Activated CD4-positive, alpha-beta T cell treated with anti-CD3 and anti-CD28 coated beads, Interleukin-2, amount 10 ng/mL, durations not matched to agents 7 days and 5 days (primary cell): ENCODE measurements at regions not wholly inside any gene's neighbourhood (a gene's known extent, or its start where the extent isn't known, plus 50 kb on each side); places are given as distances from the start of the nearest gene placed in this dataset.

ENCODE experiments used
- CTCF ChIA-PET: fragments of 350-600 bp; sonication (Branson Sonifier 250); formaldehyde crosslinking; loops from one replicate; lab custom pipeline; 2021; ENCODE audit warnings: antibody characterized with exemption; lab: Charles Lee
- POLR2A ChIA-PET: fragments of 350-600 bp; sonication (Branson Sonifier 250); formaldehyde crosslinking; loops from one replicate; lab custom pipeline; 2021; ENCODE audit warnings: antibody characterized with exemption; lab: Charles Lee
- DNase-seq: peaks from one replicate; pipeline ENCODE4 v3.0.0-alpha.2; 2020
- H3K27ac Mint-ChIP-seq: one replicate; pipeline ENCODE4 v1.8.0; 2021; ENCODE audit warnings: mild to moderate bottlenecking, moderate library complexity, mixed read lengths
- H3K27me3 Mint-ChIP-seq: one replicate; pipeline ENCODE4 v1.8.0; 2021; ENCODE audit warnings: mixed read lengths
- H3K36me3 Mint-ChIP-seq: one replicate; pipeline ENCODE4 v1.8.0; 2021; ENCODE audit warnings: low read depth, mixed read lengths
- H3K4me1 Mint-ChIP-seq: one replicate; pipeline ENCODE4 v1.8.0; 2021; ENCODE audit warnings: mixed read lengths
- H3K4me3 Mint-ChIP-seq: one replicate; pipeline ENCODE4 v1.8.0; 2021; ENCODE audit warnings: mild to moderate bottlenecking, moderate library complexity, mixed read lengths
- H3K9me3 Mint-ChIP-seq: one replicate; pipeline ENCODE4 v1.8.0; 2021; ENCODE audit warnings: mixed read lengths

DNA sequence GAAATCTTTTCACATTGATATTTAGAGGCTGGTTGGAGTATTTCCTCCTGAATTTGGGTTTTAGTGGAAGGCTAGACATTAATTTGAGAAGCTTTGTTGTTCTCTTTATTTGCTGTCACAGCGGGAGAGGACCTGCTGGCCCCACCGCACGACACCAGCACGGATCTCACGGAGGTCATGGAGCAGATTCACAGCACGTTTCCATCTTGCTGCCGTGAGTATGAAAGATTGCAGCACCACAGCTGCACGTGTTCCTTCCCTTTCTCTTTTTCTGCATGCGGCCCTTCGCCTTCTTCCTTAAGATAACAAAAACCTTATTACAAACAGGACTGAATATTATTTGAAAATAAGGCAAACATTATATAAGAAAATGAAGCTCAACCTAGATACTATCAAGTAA lies 555.5 kb downstream of the UTRN start:
- H3K27me3 Mint-ChIP-seq: no peaks in the 10 kb centered on the region
- no peak overlapping the region for H3K27ac Mint-ChIP-seq
- ChIA-PET CTCF (interaction anchor here (1.1 kb wide), 1 partner anchor 19 kb away, joined by 5 read pairs; no protein-coding TSS in a partner anchor), POLR2A (no interaction called here)
- no peak for DNase-seq
- H3K36me3 Mint-ChIP-seq: peaks cover 60% of the 10 kb centered on the region
- H3K4me3 Mint-ChIP-seq: no peak overlapping the region
- H3K4me1 Mint-ChIP-seq: no peaks in the 10 kb centered on the region
- no peaks in the 10 kb centered on the region for H3K9me3 Mint-ChIP-seq

DNA sequence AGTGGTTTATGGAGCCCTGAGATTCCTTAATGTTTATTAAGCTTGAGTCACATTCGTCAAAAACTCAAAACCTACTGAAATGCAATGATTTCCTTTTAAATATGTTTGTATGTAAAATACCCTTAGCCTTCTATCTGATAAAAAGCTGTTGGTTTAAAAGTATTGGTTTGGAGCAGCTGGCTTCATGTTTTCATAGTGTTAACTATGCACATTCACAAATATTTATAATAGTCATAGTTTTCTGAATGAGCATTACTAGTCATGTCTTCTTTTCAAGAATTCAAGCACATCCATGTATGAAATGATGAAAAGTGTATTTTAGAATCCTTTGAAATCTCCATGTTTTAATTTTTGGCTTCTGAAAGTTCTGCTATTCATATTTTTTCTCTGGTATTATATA lies 558.6 kb downstream of the UTRN start:
- no peaks in the 10 kb centered on the region for H3K27me3 Mint-ChIP-seq
- no peaks in the 10 kb centered on the region for H3K9me3 Mint-ChIP-seq
- H3K27ac Mint-ChIP-seq: no peak overlapping the region
- DNase-seq: no peak
- POLR2A ChIA-PET: no interaction called here
- no peaks in the 10 kb centered on the region for H3K4me1 Mint-ChIP-seq
- H3K4me3 Mint-ChIP-seq: no peak overlapping the region
- H3K36me3 Mint-ChIP-seq: peaks cover 62% of the 10 kb centered on the region
- CTCF ChIA-PET: interaction anchor here (1.0 kb wide), 1 partner anchor 14 kb away, joined by 3 read pairs; no protein-coding TSS in a partner anchor

DNA sequence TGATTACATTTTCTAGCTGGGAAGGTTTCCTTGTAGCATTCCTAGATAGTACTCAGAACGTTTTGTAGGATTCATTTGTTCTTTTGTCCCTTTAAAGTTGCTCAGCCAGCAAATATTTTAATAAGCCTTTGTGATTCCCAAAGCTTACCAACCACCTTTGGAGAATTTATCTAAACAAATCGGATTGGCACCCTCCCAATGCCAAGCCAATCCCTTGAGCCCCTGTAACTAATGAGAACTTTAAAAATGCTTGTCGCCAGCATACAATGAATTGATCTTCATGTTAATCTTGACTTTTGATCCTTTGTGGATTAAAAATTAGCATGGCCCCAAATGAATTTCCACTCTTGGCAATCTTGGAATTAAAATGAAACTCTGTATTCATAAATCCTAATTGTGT lies 559.5 kb downstream of the UTRN start:
- Mint-ChIP-seq H3K36me3 (peaks cover 62% of the 10 kb centered on the region), H3K4me1 (no peaks in the 10 kb centered on the region), H3K9me3 (no peaks in the 10 kb centered on the region), H3K4me3 (no peak overlapping the region), H3K27me3 (no peaks in the 10 kb centered on the region), H3K27ac (no peak overlapping the region)
- POLR2A ChIA-PET: no interaction called here
- no peak for DNase-seq
- CTCF ChIA-PET: no interaction called here

- Mint-ChIP-seq H3K4me3 (no peak overlapping the region), H3K27me3 (no peaks in the 10 kb centered on the region)
- no peak for DNase-seq
These were observed 560.1 kb downstream of the UTRN start for GRCh38 chr6:144845186-144845585.

DNA sequence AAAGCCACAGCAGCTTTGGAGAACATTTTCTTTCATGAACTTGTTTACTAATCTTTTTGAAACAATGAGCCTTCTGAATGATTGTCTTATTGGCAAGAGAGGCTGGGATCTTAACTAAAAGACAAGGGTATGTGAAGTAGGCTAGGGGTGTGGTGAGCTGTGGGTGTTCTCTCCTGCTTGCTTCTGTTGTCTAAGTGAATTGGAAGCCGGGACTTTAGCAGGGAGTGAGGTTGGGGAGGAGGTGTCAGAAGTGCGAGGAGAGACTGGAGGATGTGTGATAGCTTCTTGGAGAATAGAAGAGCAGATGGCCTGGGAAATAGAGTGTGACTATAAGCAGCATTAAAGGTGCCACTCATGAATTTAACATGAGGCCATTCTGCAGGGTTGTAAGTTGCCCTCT lies 562.8 kb downstream of the UTRN start:
- H3K27me3 Mint-ChIP-seq: no peaks in the 10 kb centered on the region
- no peak overlapping the region for H3K27ac Mint-ChIP-seq
- peaks cover 67% of the 10 kb centered on the region for H3K36me3 Mint-ChIP-seq
- no peak overlapping the region for H3K4me3 Mint-ChIP-seq
- H3K9me3 Mint-ChIP-seq: no peaks in the 10 kb centered on the region
- CTCF ChIA-PET: no interaction called here
- H3K4me1 Mint-ChIP-seq: no peaks in the 10 kb centered on the region
- POLR2A ChIA-PET: no interaction called here
- no peak for DNase-seq

More at GRCh38 chr6:144845186-144845585, 560.1 kb downstream of the UTRN start:
- POLR2A ChIA-PET: no interaction called here
- CTCF ChIA-PET: interaction anchor here (0.8 to 1.5 kb wide), 2 partner anchors 9 to 10 kb away, joined by 3 read pairs; no protein-coding TSS in a partner anchor
- H3K36me3 Mint-ChIP-seq: peaks cover 67% of the 10 kb centered on the region
- H3K9me3 Mint-ChIP-seq: no peaks in the 10 kb centered on the region
- no peaks in the 10 kb centered on the region for H3K4me1 Mint-ChIP-seq
- H3K27ac Mint-ChIP-seq: no peak overlapping the region

- ChIA-PET CTCF (no interaction called here), POLR2A (no interaction called here)
- peaks cover 57% of the 10 kb centered on the region for H3K36me3 Mint-ChIP-seq
- H3K4me3 Mint-ChIP-seq: no peak overlapping the region
- no peaks in the 10 kb centered on the region for H3K9me3 Mint-ChIP-seq
- H3K27ac Mint-ChIP-seq: no peak overlapping the region
- H3K27me3 Mint-ChIP-seq: no peaks in the 10 kb centered on the region
- DNase-seq: no peak
- H3K4me1 Mint-ChIP-seq: no peaks in the 10 kb centered on the region
These were observed 564.8 kb downstream of the UTRN start for GRCh38 chr6:144849920-144850319.

- POLR2A ChIA-PET: no interaction called here
- CTCF ChIA-PET: interaction anchor here (1.6 kb wide), 1 partner anchor 8 kb away, joined by 3 read pairs; no protein-coding TSS in a partner anchor
- no peak for DNase-seq
- Mint-ChIP-seq H3K9me3 (no peaks in the 10 kb centered on the region), H3K4me1 (no peaks in the 10 kb centered on the region), H3K4me3 (no peak overlapping the region), H3K36me3 (peaks cover 28% of the 10 kb centered on the region), H3K27ac (no peak overlapping the region), H3K27me3 (peaks cover 4% of the 10 kb centered on the region)
These were observed 568.5 kb downstream of the UTRN start for GRCh38 chr6:144853603-144854002.

DNA sequence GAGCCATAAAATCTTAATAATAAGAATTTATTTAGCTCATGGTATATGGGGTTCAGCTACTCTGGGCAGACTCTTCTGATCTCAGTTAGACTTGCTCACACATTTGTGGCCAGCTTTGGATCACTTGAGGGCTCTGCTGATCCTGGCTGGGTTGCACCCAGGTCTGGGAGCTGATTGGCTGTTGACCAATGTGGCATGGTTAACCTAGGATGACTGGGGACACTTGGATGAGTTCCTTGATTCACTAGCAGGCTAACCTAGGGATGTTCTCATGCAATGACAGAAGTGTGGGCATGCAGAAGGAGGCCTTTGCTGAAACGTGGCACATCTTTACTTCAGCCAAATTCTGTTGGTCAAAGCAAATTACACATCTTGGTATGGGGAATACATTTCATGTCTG lies 569.5 kb downstream of the UTRN start:
- Mint-ChIP-seq H3K9me3 (no peaks in the 10 kb centered on the region), H3K4me1 (no peaks in the 10 kb centered on the region), H3K27ac (peak overlapping the region; percentile 38), H3K36me3 (peaks cover 20% of the 10 kb centered on the region), H3K27me3 (peaks cover 6% of the 10 kb centered on the region), H3K4me3 (no peak overlapping the region)
- DNase-seq: no peak
- ChIA-PET CTCF (interaction anchor here (0.8 to 1.6 kb wide), 2 partner anchors 9 to 18 kb away, joined by 3 read pairs; no protein-coding TSS in a partner anchor), POLR2A (no interaction called here)

DNA sequence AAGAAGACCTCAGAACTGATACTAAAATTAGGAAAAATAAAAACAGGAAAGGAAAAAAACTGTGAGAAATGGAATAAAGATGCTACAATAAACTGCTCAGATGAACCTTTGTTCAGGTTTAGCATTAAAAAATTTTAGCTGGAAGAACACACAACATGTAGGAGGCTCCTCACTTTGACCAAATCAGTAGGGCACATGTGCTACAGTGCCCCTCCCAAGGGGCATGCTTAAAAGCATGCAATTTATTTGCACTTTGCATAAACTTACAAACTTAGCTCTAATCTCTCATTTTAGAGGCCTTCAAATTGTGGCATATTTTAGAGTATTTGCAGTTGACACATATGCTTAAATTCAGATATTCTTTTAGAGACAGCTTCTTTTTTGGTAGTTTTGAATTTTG lies 570.2 kb downstream of the UTRN start:
- no peaks in the 10 kb centered on the region for H3K4me1 Mint-ChIP-seq
- peaks cover 14% of the 10 kb centered on the region for H3K36me3 Mint-ChIP-seq
- no peak overlapping the region for H3K27ac Mint-ChIP-seq
- no peaks in the 10 kb centered on the region for H3K9me3 Mint-ChIP-seq
- peaks cover 6% of the 10 kb centered on the region for H3K27me3 Mint-ChIP-seq
- H3K4me3 Mint-ChIP-seq: no peak overlapping the region
- ChIA-PET POLR2A (no interaction called here), CTCF (interaction anchor here (0.6 kb wide), 1 partner anchor 306 kb away, joined by 3 read pairs; no protein-coding TSS in a partner anchor)
- DNase-seq: no peak

DNA sequence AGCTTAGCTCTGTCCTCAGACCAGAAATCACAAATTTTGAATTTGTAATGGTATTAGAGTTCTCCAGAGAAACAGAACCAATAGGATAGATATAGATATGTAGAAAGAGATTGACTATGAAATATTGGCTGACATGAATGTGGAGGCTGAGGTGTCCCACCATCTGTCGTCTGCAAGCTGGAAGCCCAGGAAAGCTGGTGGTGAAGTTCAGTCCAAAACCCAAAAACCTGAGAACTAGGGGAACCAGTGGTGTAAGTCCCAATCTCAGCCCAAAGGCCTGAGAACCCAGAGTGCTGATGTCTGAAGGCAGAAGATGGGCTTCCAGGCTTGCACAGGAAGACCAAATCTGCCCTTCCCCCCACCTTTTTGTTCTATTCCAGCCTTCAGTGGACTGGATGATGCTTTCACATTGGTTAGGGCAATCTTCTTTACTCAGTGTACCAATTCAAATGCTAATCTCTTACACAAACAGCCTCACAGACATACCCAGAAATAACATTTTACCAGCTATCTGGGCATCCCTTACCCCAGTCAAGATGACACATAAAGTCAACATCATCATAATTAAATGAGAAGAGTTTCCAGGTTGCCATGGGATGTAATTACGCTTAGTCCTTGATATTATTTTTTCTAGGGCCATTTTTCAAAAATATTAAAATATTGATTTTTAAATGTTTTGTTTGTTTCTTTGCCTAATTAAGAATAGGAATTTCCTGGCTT lies 570.8 kb downstream of the UTRN start:
- Mint-ChIP-seq H3K4me3 (no peak overlapping the region), H3K27me3 (peaks cover 6% of the 10 kb centered on the region), H3K27ac (no peak overlapping the region), H3K4me1 (no peaks in the 10 kb centered on the region), H3K36me3 (peaks cover 9% of the 10 kb centered on the region), H3K9me3 (no peaks in the 10 kb centered on the region)
- CTCF ChIA-PET: interaction anchor here (0.6 kb wide), 1 partner anchor 307 kb away, joined by 3 read pairs; no protein-coding TSS in a partner anchor
- POLR2A ChIA-PET: no interaction called here
- no peak for DNase-seq

- Mint-ChIP-seq H3K27me3 (peaks cover 6% of the 10 kb centered on the region), H3K4me1 (no peaks in the 10 kb centered on the region), H3K27ac (no peak overlapping the region), H3K9me3 (no peaks in the 10 kb centered on the region), H3K36me3 (peaks cover 9% of the 10 kb centered on the region), H3K4me3 (no peak overlapping the region)
- ChIA-PET CTCF (interaction anchor here (0.8 kb wide), 1 partner anchor 43 kb away, joined by 3 read pairs; no protein-coding TSS in a partner anchor), POLR2A (no interaction called here)
- no peak for DNase-seq
These were observed 571.5 kb downstream of the UTRN start for GRCh38 chr6:144856622-144857021.

GRCh38 chr6:144857086-144857485 lies 572.0 kb downstream of the UTRN start:
- POLR2A ChIA-PET: no interaction called here
- H3K27me3 Mint-ChIP-seq: peaks cover 6% of the 10 kb centered on the region
- H3K4me1 Mint-ChIP-seq: no peaks in the 10 kb centered on the region
- CTCF ChIA-PET: interaction anchor here (0.8 kb wide), 1 partner anchor 43 kb away, joined by 3 read pairs; no protein-coding TSS in a partner anchor
- peaks cover under 1% of the 10 kb centered on the region for H3K9me3 Mint-ChIP-seq
- no peak for DNase-seq
- no peak overlapping the region for H3K4me3 Mint-ChIP-seq
- H3K27ac Mint-ChIP-seq: no peak overlapping the region
- peaks cover 6% of the 10 kb centered on the region for H3K36me3 Mint-ChIP-seq

DNA sequence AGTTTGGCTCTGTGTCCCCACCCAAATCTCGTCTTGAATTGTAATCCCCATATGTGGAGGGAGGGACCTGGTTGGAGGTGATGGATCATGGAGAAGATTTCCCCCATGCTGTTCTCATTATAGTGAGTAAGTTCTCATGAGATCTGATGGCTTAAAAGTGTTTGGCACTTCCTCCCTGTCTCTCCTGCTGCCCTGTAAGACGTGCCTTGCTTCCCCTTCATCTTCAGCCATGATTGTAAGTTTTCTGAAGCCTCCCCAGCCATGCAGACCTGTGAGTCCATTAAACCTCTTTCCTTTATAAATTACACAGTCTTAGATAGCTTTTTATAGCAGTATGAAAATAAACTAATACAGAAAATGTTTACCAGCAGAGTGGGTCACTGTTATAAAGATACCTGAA lies 577.6 kb downstream of the UTRN start:
- peaks cover 21% of the 10 kb centered on the region for H3K9me3 Mint-ChIP-seq
- H3K36me3 Mint-ChIP-seq: no peaks in the 10 kb centered on the region
- H3K27ac Mint-ChIP-seq: no peak overlapping the region
- DNase-seq: no peak
- CTCF ChIA-PET: no interaction called here
- POLR2A ChIA-PET: no interaction called here
- peaks cover 5% of the 10 kb centered on the region for H3K27me3 Mint-ChIP-seq
- no peak overlapping the region for H3K4me3 Mint-ChIP-seq
- peaks cover 7% of the 10 kb centered on the region for H3K4me1 Mint-ChIP-seq
